Right lobe of liver (tissue), 6 donors: ENCODE measurements at regions not wholly inside any gene's neighbourhood (a gene's known extent, or its start where the extent isn't known, plus 50 kb on each side); places are given as distances from the start of the nearest gene placed in this dataset.

Experiments used
- ATAC-seq, 4 donors: fragments of 200-7000 bp; cut with Tn5 transposase; one replicate each; pipeline ENCODE4 v1.9.1; 2020; ENCODE audit warnings: mild to moderate bottlenecking in 4 of 4, moderate library complexity in 4 of 4
- DNase-seq, 3 donors: peaks; one replicate each; pipeline ENCODE4 v3.0.0-alpha.2; 2020
- H3K27ac ChIP-seq, 3 donors: fragments of 200-600 bp; one replicate each; pipeline ENCODE4 v1.8.0; 2022
- H3K27me3 ChIP-seq, 2 donors: fragments of 200-600 bp; one replicate each; pipeline ENCODE4 v1.8.0; 2022
- H3K36me3 ChIP-seq, 4 donors: fragments of 200-600 bp; sonication (generic) in 1 of 4; one replicate each; pipeline versions ENCODE4 v1.5.1 to v1.8.0; 2017 to 2022; ENCODE audit warnings: control low read depth in 1 of 4
- H3K4me1 ChIP-seq, 4 donors: fragments of 200-600 bp; sonication (generic) in 1 of 4; one replicate each; pipeline versions ENCODE4 v1.5.1 to v1.8.0; 2017 to 2022; ENCODE audit warnings: control low read depth in 1 of 4
- H3K4me3 ChIP-seq, 3 donors: fragments of 200-600 bp; one replicate each; pipeline ENCODE4 v1.8.0; 2022
- H3K9me3 ChIP-seq, 4 donors: fragments of 200-600 bp; sonication (generic) in 1 of 4; one replicate each; pipeline versions ENCODE4 v1.5.1 to v1.8.0; 2017 to 2022; ENCODE audit warnings: control low read depth in 1 of 4
- POLR2A ChIP-seq: fragments of 450-650 bp; IDR thresholded peaks from one replicate; pipeline ENCODE4 v1.6.1; 2017; ENCODE audit warnings: antibody characterized with exemption, mild to moderate bottlenecking
- WGBS: methylation state at CpG from one replicate; pipeline ENCODE4 v1.1.6; 2018; ENCODE audit warnings: low coverage, low lambda C conversion rate; ENCODE audit not compliant: insufficient coverage; ENCODE audit errors: missing lambda C conversion rate; 5-methylcytosine and 5-hydroxymethylcytosine counted together
- intact Hi-C, 2 donors: fragments of 100-400 bp; cut with DNase I; formaldehyde crosslinking; loops; one replicate each; pipeline versions ENCODE4 v1.11.2 to v1.14.1; 2022
- TF ChIP-seq, protein P1 (sequence below), 4 donors: fragments of 200-600 bp in 3 of 4; fragments of 450-650 bp in 1 of 4; IDR thresholded peaks; one replicate each; pipeline versions ENCODE4 v1.5.1 to v1.8.0; 2016 to 2022; ENCODE audit warnings: antibody characterized with exemption in 4 of 4, mild to moderate bottlenecking in 2 of 4
- donor health status: DM: no; HTN: yes; CAD: no.
- donor health status: DM: no; HTN: no; CAD: no.
- donor health status: DM: no; HTN: no; CAD: no.
- donor health status: DM: no; HTN: yes; CAD: no.
- donor health status: DM: no; HTN: yes; CAD: no.

GRCh38 chr5:125464847-125465432, 718.5 kb upstream of the ZNF608 start:
- H3K9me3 ChIP-seq = no peaks in the 10 kb centered on the region
- ATAC-seq (no peak), DNase-seq (no peak)
- TF ChIP-seq, protein P1, sequence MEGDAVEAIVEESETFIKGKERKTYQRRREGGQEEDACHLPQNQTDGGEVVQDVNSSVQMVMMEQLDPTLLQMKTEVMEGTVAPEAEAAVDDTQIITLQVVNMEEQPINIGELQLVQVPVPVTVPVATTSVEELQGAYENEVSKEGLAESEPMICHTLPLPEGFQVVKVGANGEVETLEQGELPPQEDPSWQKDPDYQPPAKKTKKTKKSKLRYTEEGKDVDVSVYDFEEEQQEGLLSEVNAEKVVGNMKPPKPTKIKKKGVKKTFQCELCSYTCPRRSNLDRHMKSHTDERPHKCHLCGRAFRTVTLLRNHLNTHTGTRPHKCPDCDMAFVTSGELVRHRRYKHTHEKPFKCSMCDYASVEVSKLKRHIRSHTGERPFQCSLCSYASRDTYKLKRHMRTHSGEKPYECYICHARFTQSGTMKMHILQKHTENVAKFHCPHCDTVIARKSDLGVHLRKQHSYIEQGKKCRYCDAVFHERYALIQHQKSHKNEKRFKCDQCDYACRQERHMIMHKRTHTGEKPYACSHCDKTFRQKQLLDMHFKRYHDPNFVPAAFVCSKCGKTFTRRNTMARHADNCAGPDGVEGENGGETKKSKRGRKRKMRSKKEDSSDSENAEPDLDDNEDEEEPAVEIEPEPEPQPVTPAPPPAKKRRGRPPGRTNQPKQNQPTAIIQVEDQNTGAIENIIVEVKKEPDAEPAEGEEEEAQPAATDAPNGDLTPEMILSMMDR (IDR thresholded peaks at IDR 0.05) = no peak
- TF ChIP-seq POLR2A = no peak
- H3K36me3 ChIP-seq = no peaks in the 10 kb centered on the region
- 66% methylated on average over 5 of the region's 5 CpGs for WGBS
- H3K4me3 ChIP-seq = no peak overlapping the region
- no peak overlapping the region for H3K27ac ChIP-seq
- H3K27me3 ChIP-seq = no peaks in the 10 kb centered on the region
- H3K4me1 ChIP-seq = no peaks in the 10 kb centered on the region
- intact Hi-C loops = no loop called here

DNA sequence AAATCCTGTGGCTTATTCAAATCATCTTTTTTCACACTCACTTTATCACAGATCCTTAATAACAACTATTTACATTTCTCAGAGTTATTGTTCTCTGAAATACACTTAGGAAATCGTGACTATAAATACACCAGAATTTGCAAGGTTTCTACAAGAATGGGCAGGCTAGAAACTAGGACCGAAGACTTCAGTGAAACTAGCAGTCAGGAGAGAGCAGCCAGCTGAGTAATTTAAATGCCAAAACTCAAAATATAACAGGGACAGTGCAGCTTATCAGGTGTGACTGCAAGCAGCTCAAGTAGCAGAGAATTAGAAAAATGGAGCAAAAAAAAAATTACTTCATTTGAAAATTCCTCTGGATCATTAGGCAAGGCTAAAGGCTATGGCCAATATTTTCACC, 719.3 kb upstream of the ZNF608 start:
- Histone ChIP-seq H3K27ac (no peak overlapping the region), H3K9me3 (no peaks in the 10 kb centered on the region), H3K36me3 (no peaks in the 10 kb centered on the region), H3K4me3 (no peak overlapping the region), H3K4me1 (no peaks in the 10 kb centered on the region), H3K27me3 (no peaks in the 10 kb centered on the region)
- 63% methylated on average over 2 of the region's 2 CpGs for WGBS
- DNase-seq = no peak
- ATAC-seq = no peak
- TF ChIP-seq POLR2A = no peak
- TF ChIP-seq, protein P1 (IDR thresholded peaks at IDR 0.05) = no peak
- intact Hi-C loops = no loop called here

DNA sequence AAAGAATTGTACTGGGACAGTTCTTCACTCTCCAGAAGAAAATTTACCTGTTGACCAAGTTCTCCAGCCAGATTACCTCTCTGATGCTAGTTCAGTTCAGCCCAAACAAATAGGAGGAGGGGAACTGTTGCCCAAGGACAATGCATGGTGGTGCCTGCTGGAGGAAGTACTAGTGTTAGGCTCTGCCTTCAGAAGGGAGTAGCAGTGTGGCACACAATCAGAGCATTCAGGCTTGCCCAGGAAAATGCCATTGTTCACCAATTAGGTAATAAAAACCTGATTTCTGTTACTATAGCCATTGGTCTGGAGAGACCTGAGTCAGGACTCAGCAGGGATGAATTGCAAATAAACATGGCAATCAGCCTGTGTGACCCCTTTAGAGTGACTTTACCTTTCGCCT, 720.8 kb upstream of the ZNF608 start:
- no peak for TF ChIP-seq POLR2A
- intact Hi-C loops = no loop called here
- Histone ChIP-seq H3K36me3 (no peaks in the 10 kb centered on the region), H3K4me3 (no peak overlapping the region), H3K27me3 (no peaks in the 10 kb centered on the region), H3K27ac (no peak overlapping the region), H3K9me3 (no peaks in the 10 kb centered on the region), H3K4me1 (no peaks in the 10 kb centered on the region)
- WGBS = 100% methylated on average over 1 of the region's 1 CpG
- no peak for ATAC-seq
- DNase-seq = no peak

DNA sequence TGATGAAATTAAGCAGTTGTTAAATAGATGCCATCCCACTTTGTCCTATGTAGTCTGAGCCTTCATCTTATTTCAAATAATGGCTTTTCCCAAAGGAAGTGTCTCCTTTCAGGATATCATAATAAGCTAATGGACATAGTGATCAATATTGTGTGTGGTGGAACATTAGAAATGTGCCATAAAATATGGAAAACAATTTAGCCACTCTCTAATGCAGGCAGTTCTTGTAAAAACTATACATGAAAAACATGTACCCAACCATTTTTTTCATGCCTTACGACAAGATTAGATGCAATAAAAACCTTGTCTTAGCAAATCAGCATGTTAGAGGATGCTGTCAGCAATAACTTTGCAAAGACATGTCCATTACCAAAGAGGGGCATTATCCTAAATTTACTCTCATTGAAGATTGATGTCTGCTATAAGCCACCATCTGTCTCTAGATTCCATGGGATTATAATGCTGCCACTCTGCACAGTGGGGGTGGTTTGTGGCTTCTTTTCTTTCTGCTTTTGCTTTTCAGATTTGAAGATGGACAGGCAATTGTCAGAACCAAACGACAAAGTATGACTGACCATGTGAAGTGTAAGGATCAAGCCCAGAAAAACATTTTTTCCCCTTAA, 724.0 kb upstream of the ZNF608 start:
- Histone ChIP-seq H3K27ac (no peak overlapping the region), H3K4me1 (no peaks in the 10 kb centered on the region), H3K4me3 (no peak overlapping the region), H3K36me3 (no peaks in the 10 kb centered on the region), H3K27me3 (no peaks in the 10 kb centered on the region), H3K9me3 (no peaks in the 10 kb centered on the region)
- no peak for DNase-seq
- no peak for ATAC-seq
- 52% methylated on average over 2 of the region's 2 CpGs for WGBS
- intact Hi-C loops = no loop called here
- TF ChIP-seq POLR2A = no peak
- TF ChIP-seq, protein P1 (IDR thresholded peaks at IDR 0.05) = no peak

DNA sequence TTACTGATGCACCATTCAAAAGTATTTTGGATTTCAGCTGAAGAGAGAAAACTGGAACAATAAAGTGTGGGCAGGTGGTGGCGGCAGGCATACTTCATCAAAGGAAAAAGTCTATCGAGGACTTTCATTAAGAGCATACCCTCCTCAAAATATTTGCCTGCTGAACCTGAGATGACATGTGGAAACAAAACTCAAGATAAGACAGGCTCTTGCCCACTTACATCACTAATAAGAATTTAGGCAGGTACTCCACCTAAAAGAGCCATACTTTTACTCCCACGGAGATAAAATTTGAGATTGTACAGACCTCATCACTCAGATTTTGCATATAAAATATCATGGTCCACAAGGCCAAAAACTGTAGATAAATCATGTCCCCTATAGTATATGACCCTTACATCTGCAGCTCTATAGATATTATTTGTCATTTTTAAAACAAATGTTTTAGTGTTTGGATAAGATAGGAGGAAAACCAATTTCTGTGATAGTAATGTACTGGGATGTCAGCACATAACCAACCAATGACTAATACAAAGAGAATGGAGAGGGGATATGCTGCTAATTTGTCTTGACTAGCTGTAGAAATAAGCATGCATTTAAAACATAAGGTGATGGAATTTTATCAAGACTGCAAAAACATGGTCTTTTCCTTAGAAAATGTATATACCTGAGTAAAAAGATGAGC, 730.6 kb upstream of the ZNF608 start:
- WGBS = 62% methylated on average over 3 of the region's 3 CpGs
- no peaks in the 10 kb centered on the region for H3K4me1 ChIP-seq
- ATAC-seq = no peak
- no peaks in the 10 kb centered on the region for H3K9me3 ChIP-seq
- H3K36me3 ChIP-seq = no peaks in the 10 kb centered on the region
- no peaks in the 10 kb centered on the region for H3K27me3 ChIP-seq
- no peak for TF ChIP-seq POLR2A
- TF ChIP-seq, protein P1 (IDR thresholded peaks at IDR 0.05) = no peak
- no peak overlapping the region for H3K27ac ChIP-seq
- intact Hi-C loops = no loop called here
- no peak for DNase-seq
- H3K4me3 ChIP-seq = no peak overlapping the region
